Activated CD8-positive, alpha-beta memory T cell treated with anti-CD3 and anti-CD28 coated beads, Interleukin-2, amount 50 U/mL, for 24 hours (primary cell): ENCODE measurements at regions not wholly inside any gene's neighbourhood (a gene's known extent, or its start where the extent isn't known, plus 50 kb on each side); places are given as distances from the start of the nearest gene placed in this dataset.
"Not testable (repeated sequence)": the region's sequence is repeated elsewhere in the genome, so short reads cannot be mapped to it uniquely, and the experiment has no call there.

Experiments used
- DNase-seq: peaks from one replicate; pipeline ENCODE4 v3.0.0-alpha.2; 2020; ENCODE audit errors: extremely low read depth

DNA sequence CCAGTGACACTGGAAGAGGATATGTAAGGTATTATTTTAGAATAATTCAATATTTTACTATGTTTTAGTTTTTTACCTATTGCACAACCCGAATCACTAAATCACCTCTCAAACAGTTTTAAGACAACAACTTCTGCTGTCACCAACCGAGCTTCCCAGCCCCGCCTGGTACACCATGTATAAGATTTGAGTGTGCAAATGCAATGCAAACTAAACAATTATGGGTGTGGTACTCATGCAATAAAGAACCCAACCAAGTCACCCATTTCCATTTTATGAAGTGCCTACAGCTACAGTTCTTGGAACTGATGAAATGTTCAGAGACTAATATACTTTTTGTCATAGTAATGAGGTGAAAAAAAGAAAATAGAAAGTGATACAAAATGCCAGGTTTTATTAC, 256.2 kb downstream of the TAFA4 start:
- DNase-seq, result no peak

DNA sequence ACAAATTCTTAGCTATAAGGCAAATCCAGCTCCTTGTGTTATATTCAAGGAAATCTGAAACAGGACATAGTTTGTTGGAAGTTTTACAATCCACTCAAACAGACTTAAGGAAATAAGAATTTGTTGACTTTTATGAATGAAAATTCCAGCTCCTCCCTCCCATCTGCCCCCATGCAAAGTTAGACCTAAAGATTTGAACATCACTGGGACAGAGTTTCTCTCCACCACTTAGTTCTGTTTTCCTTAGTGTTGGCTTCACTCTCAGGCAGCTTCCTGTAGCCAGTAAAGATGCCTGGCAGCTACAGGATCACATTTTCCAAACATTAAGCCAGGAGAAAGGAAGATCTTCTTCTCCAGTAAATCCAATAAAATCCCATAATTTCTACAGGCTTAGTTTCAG, 265.0 kb downstream of the TAFA4 start:
- DNase-seq, result no peak

DNA sequence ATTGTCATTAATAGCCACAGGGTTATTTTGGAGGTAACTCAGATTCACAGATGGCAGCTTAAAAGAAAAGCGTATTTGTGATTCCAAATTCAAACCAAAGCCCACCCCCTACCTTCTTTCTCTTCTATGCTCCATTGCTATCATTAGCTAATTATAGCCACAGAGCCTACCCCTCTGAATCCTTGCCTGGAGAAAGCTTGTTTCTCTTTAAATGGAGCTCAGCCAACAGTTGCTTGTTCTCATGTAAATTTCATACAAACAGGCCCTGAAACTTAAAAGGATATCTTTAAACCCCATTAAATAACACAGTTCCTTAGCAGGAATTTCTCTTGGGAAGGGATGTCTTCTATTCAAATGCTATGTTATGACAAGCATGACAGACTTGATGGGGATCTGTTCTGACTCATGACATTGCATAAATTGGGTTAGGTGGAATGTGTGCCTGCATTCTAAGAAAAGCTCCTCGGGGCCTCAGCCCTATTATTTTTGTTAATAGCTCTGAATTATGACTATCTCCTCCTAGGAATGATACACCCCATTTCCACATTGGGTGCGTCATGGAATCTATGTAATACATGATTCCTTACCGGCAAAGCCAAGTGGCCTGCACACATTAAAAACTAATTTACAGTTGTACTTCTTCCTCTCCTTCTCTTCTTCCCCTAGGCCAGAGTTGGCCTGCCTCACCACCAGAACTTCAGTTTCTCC, 265.8 kb downstream of the TAFA4 start:
- no peak for DNase-seq

DNA sequence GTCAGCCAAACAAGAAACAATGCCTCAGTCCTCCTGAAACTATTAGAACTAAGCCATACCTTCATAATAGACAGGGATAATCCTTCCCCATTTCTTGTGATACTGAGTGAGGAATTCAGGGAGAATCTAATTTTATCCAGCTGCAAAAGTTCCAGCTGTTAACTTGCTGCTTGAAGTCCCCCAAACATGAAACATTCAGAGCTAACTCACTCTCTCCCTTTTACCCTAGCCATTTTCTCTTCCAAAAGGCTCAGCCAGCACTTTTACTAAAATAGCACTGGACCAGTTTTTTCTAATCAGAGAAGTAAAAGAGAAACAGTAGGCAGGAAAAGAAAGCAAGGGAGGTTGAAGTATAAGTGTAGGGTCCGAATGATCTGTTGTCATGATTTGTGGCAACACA, 268.1 kb downstream of the TAFA4 start:
- DNase-seq, result no peak

DNA sequence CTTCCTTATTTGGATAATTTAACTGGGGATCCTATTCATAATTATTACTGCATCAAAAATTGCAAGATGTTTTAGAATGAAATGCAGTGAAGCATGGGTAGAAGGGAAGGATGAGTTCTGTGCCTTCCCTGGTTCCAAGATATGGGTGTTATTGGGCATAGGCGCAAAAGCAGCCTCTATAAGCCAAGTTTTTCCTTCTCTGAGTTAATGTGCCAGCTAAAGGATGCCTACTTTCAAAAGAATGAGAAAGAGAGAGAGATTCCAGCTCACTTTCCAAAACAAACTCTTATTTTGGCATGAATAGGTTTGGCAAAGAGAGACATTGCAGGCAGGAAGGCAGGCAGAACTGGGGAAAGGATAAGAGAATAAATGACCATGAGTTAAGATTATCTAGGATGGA, 270.2 kb downstream of the TAFA4 start:
- no peak for DNase-seq

DNA sequence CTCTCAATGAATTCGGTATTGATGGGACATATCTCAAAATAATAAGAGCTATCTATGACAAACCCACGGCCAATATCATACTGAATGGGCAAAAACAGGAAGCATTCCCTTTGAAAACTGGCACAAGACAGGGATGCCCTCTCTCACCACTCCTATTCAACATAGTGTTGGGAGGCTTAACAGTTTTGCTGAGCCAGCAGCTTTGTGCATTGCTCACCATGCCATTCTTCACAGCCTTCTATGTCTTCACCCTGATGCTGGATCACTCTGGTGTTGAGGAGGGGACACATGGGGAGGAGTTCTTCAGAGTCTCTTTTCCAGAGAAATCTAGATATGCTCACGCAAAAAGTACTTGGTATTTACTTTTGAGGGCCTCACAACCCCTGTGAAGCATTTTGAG, 281.7 kb downstream of the TAFA4 start:
- not testable (repeated sequence) for DNase-seq

DNA sequence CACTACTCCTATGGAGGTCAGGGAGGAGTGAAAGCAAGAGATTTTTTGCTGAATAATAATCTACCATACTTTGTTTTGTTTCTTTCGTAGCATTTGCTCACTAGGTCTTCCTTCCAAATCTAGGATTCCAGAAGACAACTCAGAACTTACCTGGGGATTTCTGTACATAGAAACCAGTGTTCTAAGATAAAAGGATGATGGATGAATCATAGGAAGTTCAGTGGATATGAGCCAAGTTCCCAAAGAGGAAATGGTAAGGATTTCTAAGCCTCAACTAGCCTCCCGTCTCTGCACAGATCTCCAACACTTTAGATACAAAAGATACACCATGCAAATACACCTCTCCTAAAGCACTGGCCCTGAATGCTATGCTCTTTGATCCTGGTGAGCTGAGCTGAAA, 283.9 kb downstream of the TAFA4 start:
- DNase-seq, result no peak

DNA sequence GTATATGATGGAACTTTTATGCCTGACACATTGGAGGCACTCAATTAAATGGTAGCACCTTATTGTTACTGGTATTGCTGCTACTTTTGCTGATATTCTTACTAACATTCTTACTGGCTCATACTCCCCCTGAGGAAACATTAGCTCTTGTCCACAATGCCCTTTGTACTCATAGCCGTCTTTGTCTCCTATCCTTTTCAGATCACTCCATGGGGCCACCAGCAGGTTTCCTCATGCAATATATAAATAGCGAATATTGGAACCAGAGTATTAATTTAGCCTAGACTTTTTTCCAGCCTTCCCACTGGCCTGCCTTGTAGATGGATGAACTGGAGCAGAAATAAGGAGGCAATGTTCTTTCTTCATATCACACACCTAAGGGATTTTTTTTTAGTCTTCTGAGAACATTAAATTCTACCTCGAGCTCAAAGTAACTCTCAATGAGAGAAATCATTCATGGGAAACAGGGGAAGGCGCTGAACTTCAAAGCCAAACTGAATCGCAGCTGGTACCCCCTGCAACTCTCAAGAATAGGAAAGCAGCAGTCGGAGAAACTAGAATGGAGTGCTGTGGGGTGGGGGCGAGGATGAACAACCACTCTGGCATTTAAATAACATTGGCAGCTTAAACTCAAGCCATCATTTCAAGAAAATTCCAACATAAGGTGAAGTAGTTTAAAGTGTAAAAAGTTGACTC, 300.3 kb downstream of the TAFA4 start:
- DNase-seq, result no peak

DNA sequence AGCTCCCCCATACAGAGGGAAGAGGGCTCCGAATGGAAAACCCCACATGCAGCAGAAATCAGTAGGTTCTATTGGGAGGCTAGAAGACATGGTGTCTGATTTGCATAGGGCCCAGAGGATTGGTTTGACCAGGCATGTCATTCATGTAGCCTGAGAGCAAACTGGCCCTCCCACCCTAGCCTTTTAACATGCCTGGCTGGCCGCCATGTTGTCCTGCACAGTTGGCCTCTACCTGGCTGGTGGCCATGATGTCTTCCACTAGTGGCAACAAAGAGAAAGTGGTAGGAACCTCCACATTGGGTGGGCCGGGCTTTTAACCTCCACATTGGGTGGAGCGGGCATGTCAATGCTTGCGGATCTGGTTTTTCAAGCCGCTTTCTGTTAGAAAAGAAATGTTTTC, 312.1 kb downstream of the TAFA4 start:
- DNase-seq, result no peak

DNA sequence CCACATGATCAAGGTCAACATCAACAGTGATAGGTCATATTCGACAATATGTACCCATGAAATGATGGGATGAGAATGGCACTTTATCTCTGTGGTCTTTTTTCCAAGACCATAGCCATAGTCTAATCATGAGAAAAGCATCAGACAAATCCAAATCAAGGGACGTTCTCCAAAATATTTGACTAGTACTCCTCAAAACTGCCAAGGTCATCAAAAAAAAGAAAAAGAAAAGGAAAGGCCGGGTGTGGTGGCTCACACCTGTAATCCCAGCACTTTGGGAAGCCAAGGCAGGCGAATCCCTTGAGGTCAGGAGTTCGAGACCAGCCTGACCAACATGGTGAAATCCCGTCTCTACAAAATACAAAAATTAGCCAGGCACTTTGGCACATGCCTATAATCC, 318.3 kb downstream of the TAFA4 start:
- no peak for DNase-seq

DNA sequence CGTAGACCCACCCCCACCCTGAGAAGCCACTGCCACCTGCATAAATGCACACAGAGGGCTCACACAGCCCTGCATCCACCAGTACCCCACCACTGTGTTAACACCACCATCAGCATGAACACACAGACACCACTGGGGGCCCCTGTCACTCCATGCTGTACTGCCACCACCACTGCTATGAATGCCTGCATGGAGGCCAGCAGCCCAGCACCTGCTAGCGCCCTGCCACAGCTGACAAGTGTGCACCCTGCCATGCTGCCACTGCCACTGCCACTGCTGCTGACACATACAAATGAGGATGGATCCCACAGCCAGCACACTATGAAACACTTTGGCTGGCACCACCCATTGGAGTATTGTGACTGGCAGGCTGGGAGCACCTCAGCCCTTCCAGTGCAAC, 361.0 kb downstream of the TAFA4 start:
- no peak for DNase-seq

DNA sequence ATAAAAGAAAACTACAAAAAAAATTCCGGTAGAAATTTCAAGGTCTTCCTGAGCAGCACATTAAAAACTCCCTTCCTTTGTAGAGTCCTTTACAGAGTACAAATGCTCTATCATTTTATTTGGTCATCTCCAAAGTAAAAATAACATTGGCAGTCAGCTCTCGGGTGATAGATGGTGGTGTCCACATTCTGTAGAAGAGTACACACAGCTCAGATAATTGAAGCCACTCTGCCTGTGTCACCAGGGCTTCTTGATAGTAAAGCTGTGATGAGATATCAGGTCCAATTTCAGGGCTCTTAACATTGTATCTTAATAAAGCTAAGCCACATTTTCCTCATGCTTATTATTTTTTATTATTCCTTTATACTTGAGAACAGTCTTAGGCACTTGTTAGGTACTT, 371.6 kb downstream of the TAFA4 start:
- DNase-seq, result no peak

DNA sequence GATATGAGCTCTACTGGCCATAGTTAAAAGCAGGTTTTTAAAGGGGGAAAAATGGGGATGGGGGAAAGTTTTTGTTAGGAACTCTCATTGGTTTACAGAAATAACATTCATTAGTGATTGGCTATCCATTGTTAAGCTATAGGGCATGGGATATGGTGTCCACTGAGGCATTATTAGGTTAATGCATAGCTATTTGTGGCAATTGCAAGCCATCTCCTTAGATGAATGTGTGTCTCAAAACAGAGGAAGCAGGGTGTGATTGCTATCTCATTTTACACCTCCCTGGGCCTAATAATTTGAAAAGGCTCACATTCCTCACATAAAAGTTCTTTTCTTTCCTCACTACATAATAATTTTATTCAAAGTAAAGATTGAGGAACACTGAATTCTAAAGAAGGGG, 396.6 kb downstream of the TAFA4 start:
- no peak for DNase-seq

DNA sequence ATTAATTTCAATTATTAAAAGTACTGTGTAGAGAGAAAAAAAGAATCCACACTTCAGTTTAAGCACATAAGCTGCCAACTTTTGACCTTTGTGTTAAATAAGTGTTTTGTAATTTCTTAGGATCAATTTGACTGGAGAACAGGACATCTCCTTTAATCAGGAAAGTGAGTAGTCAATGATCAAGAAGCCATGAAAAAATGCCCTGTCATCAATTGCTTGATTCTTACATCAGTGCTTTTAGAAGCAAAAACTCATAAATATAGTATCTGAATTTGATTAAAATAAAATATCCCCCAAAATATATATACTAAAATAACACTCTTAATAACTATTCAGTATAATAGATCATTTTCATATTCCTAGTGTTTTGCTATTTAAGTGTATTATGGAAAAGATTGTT, 409.0 kb downstream of the TAFA4 start:
- no peak for DNase-seq

DNA sequence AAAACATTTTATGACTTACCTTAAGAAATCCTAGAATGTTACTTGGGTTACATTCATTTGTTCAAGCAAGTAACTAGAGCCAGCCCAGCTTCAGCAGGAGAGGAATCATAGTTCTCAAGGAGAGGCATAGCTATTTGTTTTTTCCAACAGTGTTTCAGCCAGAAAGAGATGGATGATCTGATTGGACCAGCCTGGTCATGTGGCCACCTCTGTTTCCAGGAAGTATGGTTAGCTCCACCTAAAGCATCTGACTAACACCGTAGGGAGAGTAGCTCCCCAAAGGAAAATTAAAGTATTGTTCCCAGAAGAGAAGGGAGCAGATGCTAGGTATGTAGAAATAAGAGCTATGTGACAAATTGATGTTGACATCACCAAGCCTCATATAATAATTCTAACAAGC, 417.1 kb downstream of the TAFA4 start:
- no peak for DNase-seq

DNA sequence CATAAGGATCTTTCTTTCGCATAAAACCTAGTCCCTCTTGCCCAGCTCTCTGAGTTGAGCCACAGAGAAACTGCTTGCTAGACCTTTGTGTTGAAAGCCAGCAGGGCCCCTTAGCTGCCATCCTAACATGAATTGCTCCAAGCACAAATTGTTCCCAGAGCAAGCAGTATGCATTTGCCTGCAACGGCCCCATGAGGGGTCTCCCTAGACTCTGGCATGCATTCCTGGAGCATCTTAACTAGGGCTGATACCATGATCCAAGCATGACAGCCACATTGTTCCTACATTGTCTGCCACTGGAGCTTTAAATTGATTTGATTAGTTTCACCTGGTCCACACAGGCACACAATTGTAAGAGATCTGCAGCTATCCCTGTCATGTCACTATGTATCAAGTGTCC, 428.1 kb downstream of the TAFA4 start:
- no peak for DNase-seq

DNA sequence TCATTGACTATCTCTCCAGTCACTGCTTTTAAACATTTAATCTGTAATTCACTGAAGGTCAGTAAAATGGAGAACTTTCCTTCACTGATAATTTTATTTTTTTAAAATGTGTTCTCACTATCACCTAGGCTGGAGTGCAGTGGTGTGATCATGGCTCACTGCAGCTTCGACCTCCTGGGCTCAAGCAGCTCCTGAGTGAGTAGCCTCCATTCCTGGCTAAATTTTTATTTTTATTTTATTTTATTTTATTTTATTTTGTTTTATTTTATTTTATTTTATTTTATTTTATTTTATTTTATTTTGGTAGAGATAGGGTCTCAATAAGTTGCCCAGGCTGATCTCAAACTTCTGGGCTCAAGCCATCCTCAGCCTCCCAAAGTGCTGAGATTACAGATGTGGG, 446.5 kb downstream of the TAFA4 start:
- not testable (repeated sequence) for DNase-seq

DNA sequence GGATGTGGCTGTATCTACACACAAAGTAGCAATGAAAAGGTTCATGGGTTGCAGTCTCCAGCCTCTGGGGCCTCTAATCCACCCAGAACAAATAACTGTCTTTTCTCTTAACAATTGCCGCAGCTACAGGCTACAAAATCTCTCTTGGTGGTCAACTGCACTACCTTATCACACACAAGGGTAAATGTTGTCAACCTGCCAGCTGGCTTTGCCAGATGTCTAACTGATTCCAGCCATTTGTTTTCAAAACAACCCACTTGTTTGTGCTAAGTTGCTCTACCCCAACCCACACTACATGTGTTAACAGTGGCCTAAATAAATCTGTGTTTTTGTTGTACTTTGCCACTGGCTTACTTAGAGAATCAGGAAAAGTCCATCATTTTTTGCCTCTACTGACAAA, 447.3 kb downstream of the TAFA4 start:
- no peak for DNase-seq

DNA sequence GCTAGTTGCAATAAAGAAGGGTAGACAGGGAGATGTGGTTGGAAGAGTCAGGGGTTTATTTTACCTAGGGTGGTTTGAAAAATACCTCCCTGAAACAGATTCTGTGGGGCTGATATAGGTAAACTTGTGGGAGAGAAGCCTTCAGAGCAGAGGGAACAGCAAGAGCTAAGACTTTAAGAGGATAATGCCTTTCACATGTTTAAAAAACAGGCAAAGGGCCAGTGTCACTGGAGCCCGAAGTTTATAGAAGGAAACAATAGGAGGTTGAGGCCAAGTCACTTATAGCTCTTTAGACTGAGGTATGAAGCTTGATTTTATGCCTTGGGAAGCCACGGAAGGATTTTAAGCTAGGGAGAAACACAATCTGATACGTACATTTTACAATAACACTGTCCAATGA, 448.7 kb downstream of the TAFA4 start:
- no peak for DNase-seq

DNA sequence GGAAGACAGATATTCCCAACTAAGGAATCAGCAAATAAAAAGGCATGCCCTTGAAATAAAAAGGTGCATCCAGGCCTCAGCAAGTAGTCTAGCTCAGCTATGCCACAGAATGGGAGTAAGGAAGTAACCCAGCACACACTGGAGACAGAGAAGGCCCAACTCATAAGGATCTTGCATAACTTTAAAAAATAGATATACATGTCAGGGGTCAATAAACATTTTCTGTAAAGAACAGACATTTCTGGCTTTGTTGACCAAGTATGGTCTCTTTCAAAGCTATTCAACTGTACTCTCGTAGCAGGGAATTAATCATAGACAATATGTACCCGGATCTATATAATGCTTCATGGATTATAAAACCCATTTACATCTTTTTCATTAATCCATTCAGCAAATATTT, 449.3 kb downstream of the TAFA4 start:
- DNase-seq, result no peak

DNA sequence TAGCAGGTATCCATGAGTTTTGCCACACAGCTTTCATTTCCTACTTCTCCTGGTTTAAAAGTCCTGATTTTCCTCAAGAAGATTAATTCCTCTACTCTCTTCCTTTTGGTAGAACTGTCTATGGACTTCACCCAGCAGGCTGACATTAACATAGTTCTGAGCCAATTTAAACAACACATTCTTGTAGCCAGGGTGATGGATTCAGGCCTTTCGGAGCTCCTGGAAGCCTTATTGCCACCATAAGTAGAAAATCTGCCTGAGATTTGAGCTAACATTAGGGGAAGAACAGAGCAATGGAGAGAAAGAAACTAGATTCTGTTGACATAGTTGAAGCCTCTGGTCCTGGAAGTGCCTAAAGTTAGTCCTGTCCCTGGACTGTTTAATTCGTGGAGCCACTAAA, 449.8 kb downstream of the TAFA4 start:
- no peak for DNase-seq

DNA sequence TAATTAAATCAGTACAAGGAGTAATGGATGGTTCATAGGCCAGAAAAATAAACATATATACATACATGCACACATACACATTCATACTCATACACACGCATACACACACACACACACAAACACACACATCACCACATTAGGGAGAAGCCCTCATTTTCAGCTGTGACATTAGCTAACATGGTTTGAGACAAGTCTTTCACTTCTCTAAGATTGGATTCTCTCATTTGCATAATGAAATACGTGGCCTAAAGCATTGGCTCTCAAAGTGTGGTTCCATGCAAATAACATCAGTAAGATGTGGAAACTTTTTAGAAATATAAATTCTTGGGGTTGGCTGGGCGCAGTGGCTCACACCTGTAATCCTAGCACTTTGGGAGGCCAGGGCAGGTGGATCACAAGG, 452.6 kb downstream of the TAFA4 start:
- DNase-seq, result no peak

DNA sequence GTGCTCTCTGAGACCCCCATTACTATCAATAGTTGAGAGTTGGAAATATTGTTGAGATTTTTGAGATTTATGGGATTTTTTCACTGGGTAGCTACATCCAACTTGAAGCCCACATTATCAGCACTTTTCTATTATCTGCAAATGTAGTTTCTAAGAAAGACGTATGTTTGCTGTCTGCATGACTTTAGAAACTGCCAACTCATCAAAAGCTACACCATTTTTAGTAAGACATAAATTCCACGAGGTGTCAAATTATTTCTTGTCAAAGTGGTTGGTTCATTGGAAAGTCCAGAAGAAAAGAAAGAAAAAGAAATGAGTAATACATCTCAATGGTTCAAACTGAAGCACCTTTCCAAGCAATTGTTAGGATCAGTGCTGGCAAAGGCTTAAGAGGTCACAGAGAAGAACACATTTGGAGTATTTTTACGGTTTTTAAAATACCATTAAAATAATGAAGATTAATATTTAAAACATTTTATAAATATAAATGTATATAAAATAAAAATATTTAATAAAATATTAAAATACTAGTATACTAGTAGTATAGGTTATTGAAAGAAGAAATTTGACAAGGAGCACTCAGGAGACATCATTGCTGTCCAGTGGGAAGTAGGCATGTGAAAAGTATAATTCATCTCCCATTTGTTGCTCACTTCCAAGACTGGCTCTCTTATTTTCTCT, 463.5 kb downstream of the TAFA4 start:
- DNase-seq, result no peak
